Kasumi-1 (cell line): ENCODE measurements at regions not wholly inside any gene's neighbourhood (a gene's known extent, or its start where the extent isn't known, plus 50 kb on each side); places are given as distances from the start of the nearest gene placed in this dataset.

Source experiments
- DNase-seq, 2 experiments: peaks; one replicate each; lab custom pipeline; 2025; lab: John Stamatoyannopoulos, UW

GRCh38 chr15:87805117-87805820 is 451.3 kb downstream of the NTRK3 start:
- no peak for DNase-seq

- DNase-seq = no peak
Observed at GRCh38 chr15:87804451-87804850, 452.1 kb downstream of the NTRK3 start.

- DNase-seq = no peak
Observed at GRCh38 chr15:87799838-87800237, 456.7 kb downstream of the NTRK3 start.

GRCh38 chr15:87799428-87799827 is 457.1 kb downstream of the NTRK3 start:
- no peak for DNase-seq

- no peak for DNase-seq
Observed at GRCh38 chr15:87793725-87794124, 462.8 kb downstream of the NTRK3 start.

GRCh38 chr15:87792250-87793040 is 464.1 kb downstream of the NTRK3 start:
- no peak for DNase-seq

- DNase-seq = no peak
Observed at GRCh38 chr15:87781959-87782625, 474.4 kb downstream of the NTRK3 start.

GRCh38 chr15:87779746-87780145 is 476.8 kb downstream of the NTRK3 start:
- no peak for DNase-seq

GRCh38 chr15:87778358-87778757 is 478.2 kb downstream of the NTRK3 start:
- DNase-seq = no peak

- DNase-seq = no peak
Observed at GRCh38 chr15:87777054-87777561, 479.4 kb downstream of the NTRK3 start.

- no peak for DNase-seq
Observed at GRCh38 chr15:87767516-87767915, 489.0 kb downstream of the NTRK3 start.

- no peak for DNase-seq
Observed at GRCh38 chr15:87764461-87765240, 491.9 kb downstream of the NTRK3 start.

GRCh38 chr15:87763837-87764236 is 492.7 kb downstream of the NTRK3 start:
- DNase-seq = no peak

GRCh38 chr15:87761736-87762509 is 494.6 kb downstream of the NTRK3 start:
- peak; percentile 66 to 78 for DNase-seq

- DNase-seq = no peak
Observed at GRCh38 chr15:87760547-87761314, 495.8 kb downstream of the NTRK3 start.

- no peak for DNase-seq
Observed at GRCh38 chr15:87758794-87759418, 497.6 kb downstream of the NTRK3 start.

- DNase-seq = no peak
Observed at GRCh38 chr15:87757084-87757483, 499.5 kb downstream of the NTRK3 start.

- DNase-seq = no peak
Observed at GRCh38 chr15:87756072-87756471, 500.5 kb downstream of the NTRK3 start.

GRCh38 chr15:87755226-87755625 is 501.3 kb downstream of the NTRK3 start:
- DNase-seq = no peak

- DNase-seq = no peak
Observed at GRCh38 chr15:87753539-87753938, 503.0 kb downstream of the NTRK3 start.
